ENCODE measurements at regions not wholly inside any gene's neighbourhood (a gene's known extent, or its start where the extent isn't known, plus 50 kb on each side); places are given as distances from the start of the nearest gene placed in this dataset.
"Not testable (repeated sequence)": the region's sequence is repeated elsewhere in the genome, so short reads cannot be mapped to it uniquely, and the experiment has no call there.

DNA sequence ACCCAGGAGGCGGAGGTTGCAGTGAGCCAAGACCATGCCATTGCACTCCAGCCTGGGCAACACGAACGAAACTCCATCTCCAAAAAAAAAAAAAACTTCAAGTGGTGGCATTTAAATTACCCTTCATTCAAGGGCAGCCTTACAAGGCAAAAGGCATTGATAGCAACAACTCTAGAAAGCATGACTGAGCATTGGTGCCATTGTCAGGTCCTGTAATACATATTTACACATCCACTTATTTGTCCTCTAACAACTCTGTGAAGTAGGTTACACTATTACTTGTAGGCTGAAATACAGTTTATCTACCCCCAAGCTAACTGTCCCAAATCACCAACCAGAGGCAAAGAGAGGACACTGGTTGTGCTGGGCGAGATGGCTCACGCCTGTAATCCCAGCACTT lies 52.7 kb upstream of the LARP1 start:
- WGBS, result 96% methylated on average over 5 of the region's 5 CpGs
- Histone ChIP-seq H3K4me1 (ENCODE audit: insufficient read depth) (no peaks in the 10 kb centered on the region), H3K27ac (ENCODE audit: low read depth) (no peak overlapping the region), H3K4me3 (ENCODE audit: low read depth, low read length) (no peak overlapping the region), H3K36me3 (ENCODE audit: insufficient read depth) (no peaks in the 10 kb centered on the region)
- DNase-seq (ENCODE audit: extremely low spot score), result no peak

DNA sequence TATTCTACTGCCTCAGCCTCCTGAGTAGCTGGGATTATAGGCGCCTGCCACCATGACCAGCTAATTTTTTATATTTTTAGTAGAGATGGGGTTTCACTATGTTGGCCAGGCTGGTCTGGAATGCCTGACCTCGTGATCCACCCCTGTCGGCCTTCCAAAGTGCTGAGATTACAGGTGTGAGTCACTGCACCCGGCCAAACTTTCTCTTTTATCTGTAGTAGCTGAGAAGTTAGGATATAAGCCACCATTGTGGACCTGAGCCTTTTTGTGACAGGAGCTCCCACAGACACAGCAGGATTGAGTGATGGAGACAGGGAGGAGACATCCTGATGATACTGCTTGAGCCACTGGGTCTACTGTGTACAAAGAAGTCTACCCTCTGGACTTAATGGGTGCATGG lies 53.5 kb upstream of the LARP1 start:
- not testable (repeated sequence) for H3K4me3 ChIP-seq (ENCODE audit: low read depth, low read length); DNase-seq (ENCODE audit: extremely low spot score)
- 85% methylated on average over 4 of the region's 4 CpGs for WGBS

GRCh38 chr5:154701181-154701580 lies 54.0 kb upstream of the LARP1 start:
- no peak overlapping the region for H3K4me3 ChIP-seq (ENCODE audit: low read depth, low read length)
- WGBS, result 42% methylated on average over 3 of the region's 3 CpGs

More for the DNA sequence above, 53.5 kb upstream of the LARP1 start:
- H3K36me3 ChIP-seq (ENCODE audit: insufficient read depth); H3K27ac ChIP-seq (ENCODE audit: low read depth); H3K4me1 ChIP-seq (ENCODE audit: insufficient read depth): not testable (repeated sequence)

GRCh38 chr5:154700289-154700928 lies 54.8 kb upstream of the LARP1 start:
- 93% methylated on average over 10 of the region's 10 CpGs for WGBS
- DNase-seq (ENCODE audit: extremely low spot score); H3K4me3 ChIP-seq (ENCODE audit: low read depth, low read length); H3K27ac ChIP-seq (ENCODE audit: low read depth); H3K36me3 ChIP-seq (ENCODE audit: insufficient read depth); H3K4me1 ChIP-seq (ENCODE audit: insufficient read depth): not testable (repeated sequence)

More at GRCh38 chr5:154701181-154701580, 54.0 kb upstream of the LARP1 start:
- H3K4me1 ChIP-seq (ENCODE audit: insufficient read depth), result no peaks in the 10 kb centered on the region
- DNase-seq (ENCODE audit: extremely low spot score), result no peak
- no peak overlapping the region for H3K27ac ChIP-seq (ENCODE audit: low read depth)
- H3K36me3 ChIP-seq (ENCODE audit: insufficient read depth), result no peaks in the 10 kb centered on the region

GRCh38 chr5:154698763-154699162 lies 56.4 kb upstream of the LARP1 start:
- Histone ChIP-seq H3K4me1 (ENCODE audit: insufficient read depth) (no peaks in the 10 kb centered on the region), H3K36me3 (ENCODE audit: insufficient read depth) (no peaks in the 10 kb centered on the region), H3K27ac (ENCODE audit: low read depth) (no peak overlapping the region), H3K4me3 (ENCODE audit: low read depth, low read length) (no peak overlapping the region)
- WGBS, result 91% methylated on average over 6 of the region's 6 CpGs
- DNase-seq (ENCODE audit: extremely low spot score), result no peak

DNA sequence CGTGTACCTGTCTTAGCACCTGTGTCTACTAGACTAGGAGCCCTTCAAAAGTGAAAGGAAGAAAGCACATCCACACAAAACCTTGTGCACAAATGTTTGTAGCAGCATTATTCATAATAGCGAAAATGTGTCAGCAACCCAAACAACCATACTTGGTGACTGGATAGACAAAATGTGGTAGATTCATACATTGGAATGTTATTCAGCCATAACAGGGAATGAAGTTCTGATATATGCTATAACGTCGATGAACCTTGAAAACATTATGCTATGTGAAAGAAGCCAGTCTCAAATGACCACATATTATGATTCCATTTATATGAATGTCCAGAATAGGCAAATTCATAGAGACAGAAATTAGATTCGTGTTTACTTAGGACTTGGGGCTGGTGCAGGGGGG lies 57.8 kb upstream of the LARP1 start:
- H3K4me1 ChIP-seq (ENCODE audit: insufficient read depth), result no peaks in the 10 kb centered on the region
- DNase-seq (ENCODE audit: extremely low spot score), result no peak
- no peaks in the 10 kb centered on the region for H3K36me3 ChIP-seq (ENCODE audit: insufficient read depth)
- H3K27ac ChIP-seq (ENCODE audit: low read depth), result no peak overlapping the region
- 61% methylated on average over 5 of the region's 5 CpGs for WGBS
- no peak overlapping the region for H3K4me3 ChIP-seq (ENCODE audit: low read depth, low read length)

DNA sequence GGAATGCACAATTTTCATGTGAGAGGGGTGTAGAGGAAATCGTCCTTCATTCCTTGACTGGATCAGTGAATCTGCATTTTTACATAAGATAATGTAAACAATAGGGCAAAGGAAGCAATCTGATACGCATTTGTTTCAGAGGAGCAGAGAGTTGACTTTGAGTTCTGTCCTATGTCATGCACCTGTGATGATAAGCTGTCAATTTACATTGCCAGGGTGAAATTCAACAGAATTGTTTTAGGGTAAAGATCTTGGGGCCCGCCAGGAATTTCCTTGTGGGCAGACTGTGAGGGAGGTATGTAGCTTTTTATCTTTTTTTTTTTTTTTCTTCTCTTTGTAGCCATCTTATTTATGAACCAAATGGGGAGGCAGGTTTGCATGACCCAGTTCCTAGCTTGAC lies 58.3 kb upstream of the LARP1 start:
- Histone ChIP-seq H3K36me3 (ENCODE audit: insufficient read depth) (no peaks in the 10 kb centered on the region), H3K4me1 (ENCODE audit: insufficient read depth) (no peaks in the 10 kb centered on the region), H3K27ac (ENCODE audit: low read depth) (no peak overlapping the region), H3K4me3 (ENCODE audit: low read depth, low read length) (no peak overlapping the region)
- WGBS, result 39% methylated on average over 3 of the region's 3 CpGs
- no peak for DNase-seq (ENCODE audit: extremely low spot score)

GRCh38 chr5:154694159-154694558 lies 61.0 kb upstream of the LARP1 start:
- 97% methylated on average over 3 of the region's 3 CpGs for WGBS
- Histone ChIP-seq H3K27ac (ENCODE audit: low read depth) (no peak overlapping the region), H3K36me3 (ENCODE audit: insufficient read depth) (no peaks in the 10 kb centered on the region), H3K4me3 (ENCODE audit: low read depth, low read length) (no peak overlapping the region), H3K4me1 (ENCODE audit: insufficient read depth) (peaks cover 3% of the 10 kb centered on the region)
- DNase-seq (ENCODE audit: extremely low spot score), result no peak

DNA sequence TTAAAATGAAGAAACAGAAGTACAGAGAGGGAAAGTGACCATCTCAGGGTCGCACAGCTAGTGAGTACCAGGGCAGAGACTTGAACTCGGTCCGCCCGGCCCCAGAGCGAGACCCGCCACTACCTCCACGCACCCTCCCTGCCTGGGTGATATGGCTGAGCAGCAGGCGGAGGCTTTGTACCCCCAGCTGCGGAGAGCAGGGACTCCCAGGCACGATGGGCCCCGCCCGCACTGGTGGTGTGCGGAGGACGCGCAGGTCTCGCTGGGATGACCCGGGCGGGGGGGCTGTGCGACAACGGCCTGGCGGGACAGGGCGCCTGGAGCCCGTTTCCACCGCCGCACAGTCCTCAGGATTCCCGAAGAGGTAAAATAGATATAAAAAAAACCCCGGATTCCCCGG lies 64.7 kb upstream of the LARP1 start:
- Histone ChIP-seq H3K4me1 (ENCODE audit: insufficient read depth) (peaks cover 3% of the 10 kb centered on the region), H3K4me3 (ENCODE audit: low read depth, low read length) (no peak overlapping the region), H3K27ac (ENCODE audit: low read depth) (no peak overlapping the region), H3K36me3 (ENCODE audit: insufficient read depth) (no peaks in the 10 kb centered on the region)
- no peak for DNase-seq (ENCODE audit: extremely low spot score)
- WGBS, result 85% methylated on average over 28 of the region's 28 CpGs

GRCh38 chr5:154686490-154686889 lies 68.7 kb upstream of the LARP1 start:
- peaks cover 3% of the 10 kb centered on the region for H3K4me1 ChIP-seq (ENCODE audit: insufficient read depth)
- H3K27ac ChIP-seq (ENCODE audit: low read depth), result no peak overlapping the region
- 96% methylated on average over 4 of the region's 4 CpGs for WGBS
- DNase-seq (ENCODE audit: extremely low spot score), result no peak
- no peaks in the 10 kb centered on the region for H3K36me3 ChIP-seq (ENCODE audit: insufficient read depth)
- H3K4me3 ChIP-seq (ENCODE audit: low read depth, low read length), result no peak overlapping the region

- WGBS, result 18% methylated on average over 16 of the region's 16 CpGs
- Histone ChIP-seq H3K4me3 (ENCODE audit: low read depth, low read length) (peak overlapping the region; percentile 40), H3K36me3 (ENCODE audit: insufficient read depth) (no peaks in the 10 kb centered on the region), H3K4me1 (ENCODE audit: insufficient read depth) (no peaks in the 10 kb centered on the region), H3K27ac (ENCODE audit: low read depth) (no peak overlapping the region)
- DNase-seq (ENCODE audit: extremely low spot score), result no peak
Observed at GRCh38 chr5:154683101-154683880, 71.9 kb upstream of the LARP1 start.

DNA sequence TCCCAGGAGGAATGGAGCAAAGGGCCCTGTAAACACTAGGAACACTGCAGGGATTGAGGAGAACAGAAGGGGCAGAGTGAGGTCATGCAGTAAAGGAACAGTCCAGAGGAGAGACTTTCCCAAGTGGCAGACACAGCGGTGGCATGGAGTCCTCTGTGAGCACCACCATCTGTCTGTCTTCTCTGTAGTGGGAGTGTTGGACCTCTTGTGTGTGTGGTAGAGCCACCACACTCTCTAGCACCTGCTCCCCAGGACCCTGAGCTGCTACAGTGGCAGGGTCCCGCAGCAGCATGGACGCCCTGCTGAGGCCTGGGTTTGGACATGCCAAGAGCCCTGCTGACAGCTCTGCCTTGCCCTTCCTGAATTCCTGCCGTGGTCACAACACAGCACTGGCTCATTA lies 75.7 kb upstream of the LARP1 start:
- H3K27ac ChIP-seq (ENCODE audit: low read depth), result no peak overlapping the region
- WGBS, result 76% methylated on average over 4 of the region's 4 CpGs
- no peaks in the 10 kb centered on the region for H3K36me3 ChIP-seq (ENCODE audit: insufficient read depth)
- no peaks in the 10 kb centered on the region for H3K4me1 ChIP-seq (ENCODE audit: insufficient read depth)
- H3K4me3 ChIP-seq (ENCODE audit: low read depth, low read length), result no peak overlapping the region
- DNase-seq (ENCODE audit: extremely low spot score), result no peak

- no peak for DNase-seq (ENCODE audit: extremely low spot score)
- no peak overlapping the region for H3K27ac ChIP-seq (ENCODE audit: low read depth)
- WGBS, result 42% methylated on average over 2 of the region's 2 CpGs
- H3K4me1 ChIP-seq (ENCODE audit: insufficient read depth), result no peaks in the 10 kb centered on the region
- H3K36me3 ChIP-seq (ENCODE audit: insufficient read depth), result no peaks in the 10 kb centered on the region
- no peak overlapping the region for H3K4me3 ChIP-seq (ENCODE audit: low read depth, low read length)
Observed at GRCh38 chr5:154677921-154678320, 77.3 kb upstream of the LARP1 start.

DNA sequence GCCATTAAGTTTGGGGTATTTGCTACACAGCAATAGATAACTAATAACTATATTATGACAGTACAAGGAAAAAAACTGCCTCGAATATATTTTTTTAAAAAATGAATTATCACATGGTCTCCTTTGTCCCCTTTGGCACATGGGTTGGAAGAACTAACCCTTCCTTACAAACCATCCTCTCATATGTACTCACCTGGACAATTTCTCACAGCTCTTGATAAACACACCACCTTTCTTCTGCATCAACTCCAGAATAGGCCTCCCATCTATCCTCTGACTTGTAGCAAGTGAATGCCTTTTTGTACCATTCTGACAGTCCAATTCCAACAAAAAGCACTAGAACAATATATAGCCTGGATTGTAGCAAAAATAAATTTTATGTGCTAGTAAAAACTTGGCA lies 78.7 kb upstream of the LARP1 start:
- WGBS, result 92% methylated on average over 1 of the region's 1 CpG

More for the DNA sequence above, 78.7 kb upstream of the LARP1 start:
- H3K27ac ChIP-seq (ENCODE audit: low read depth), result no peak overlapping the region
- H3K36me3 ChIP-seq (ENCODE audit: insufficient read depth), result no peaks in the 10 kb centered on the region
- H3K4me1 ChIP-seq (ENCODE audit: insufficient read depth), result no peaks in the 10 kb centered on the region
- DNase-seq (ENCODE audit: extremely low spot score), result no peak
- no peak overlapping the region for H3K4me3 ChIP-seq (ENCODE audit: low read depth, low read length)
